ENCODE measurements at regions not wholly inside any gene's neighbourhood (a gene's known extent, or its start where the extent isn't known, plus 50 kb on each side); places are given as distances from the start of the nearest gene placed in this dataset.

- ChIA-PET CTCF (no interaction called here), POLR2A (ENCODE audit: low non-redundant PET) (no interaction called here)
- no peak overlapping the region for H3K27ac ChIP-seq (ENCODE audit: low read depth, low read length, poor library complexity, severe bottlenecking)
- no peaks in the 10 kb centered on the region for H3K9me3 ChIP-seq (ENCODE audit: low read depth, low read length, poor library complexity, severe bottlenecking)
- no peak for DNase-seq (ENCODE audit: low spot score)
- no peaks in the 10 kb centered on the region for H3K36me3 ChIP-seq (ENCODE audit: insufficient read depth, low read length, poor library complexity, severe bottlenecking)
- intact Hi-C loops (cut with micrococcal nuclease; ENCODE audit: unreplicated experiment), result no loop called here
- no peak overlapping the region for H3K4me3 ChIP-seq (ENCODE audit: low read depth, low read length, poor library complexity, severe bottlenecking)
- BruUV-seq (replicated peaks), result no TSS peak
- H3K27me3 ChIP-seq (replicated peaks; ENCODE audit: insufficient read depth, low read depth, low read length, poor library complexity), result no peaks in the 10 kb centered on the region
- no peak for TF ChIP-seq CTCF (conservative IDR thresholded peaks at IDR 0.05; ENCODE audit: low read depth, low read length)
- TF ChIP-seq EZH2 (IDR thresholded peaks at IDR 0.05; ENCODE audit: borderline replicate concordance, low read depth, low read length, poor library complexity, severe bottlenecking), result no peak
- no peaks in the 10 kb centered on the region for H3K4me1 ChIP-seq (ENCODE audit: insufficient read depth, low read length, poor library complexity, severe bottlenecking)
These were observed 991.4 kb upstream of the SLIT2 start for GRCh38 chr4:19260346-19260745.

GRCh38 chr4:19259920-19260319 lies 991.8 kb upstream of the SLIT2 start:
- intact Hi-C loops (cut with micrococcal nuclease; ENCODE audit: unreplicated experiment), result no loop called here
- H3K27ac ChIP-seq (ENCODE audit: low read depth, low read length, poor library complexity, severe bottlenecking), result no peak overlapping the region
- H3K4me1 ChIP-seq (ENCODE audit: insufficient read depth, low read length, poor library complexity, severe bottlenecking), result no peaks in the 10 kb centered on the region
- no peak for DNase-seq (ENCODE audit: low spot score)
- no peak overlapping the region for H3K4me3 ChIP-seq (ENCODE audit: low read depth, low read length, poor library complexity, severe bottlenecking)
- H3K27me3 ChIP-seq (replicated peaks; ENCODE audit: insufficient read depth, low read depth, low read length, poor library complexity), result no peaks in the 10 kb centered on the region
- H3K36me3 ChIP-seq (ENCODE audit: insufficient read depth, low read length, poor library complexity, severe bottlenecking), result no peaks in the 10 kb centered on the region
- no TSS peak for BruUV-seq (replicated peaks)
- no peaks in the 10 kb centered on the region for H3K9me3 ChIP-seq (ENCODE audit: low read depth, low read length, poor library complexity, severe bottlenecking)
- CTCF ChIA-PET, result no interaction called here
- POLR2A ChIA-PET (ENCODE audit: low non-redundant PET), result no interaction called here
- no peak for TF ChIP-seq EZH2 (IDR thresholded peaks at IDR 0.05; ENCODE audit: borderline replicate concordance, low read depth, low read length, poor library complexity, severe bottlenecking)

GRCh38 chr4:19256823-19257222 lies 994.9 kb upstream of the SLIT2 start:
- ChIA-PET POLR2A (ENCODE audit: low non-redundant PET) (no interaction called here), CTCF (no interaction called here)
- BruUV-seq (replicated peaks), result no TSS peak

More at GRCh38 chr4:19256823-19257222, 994.9 kb upstream of the SLIT2 start:
- intact Hi-C loops (cut with micrococcal nuclease; ENCODE audit: unreplicated experiment), result no loop called here
- H3K4me1 ChIP-seq (ENCODE audit: insufficient read depth, low read length, poor library complexity, severe bottlenecking), result no peaks in the 10 kb centered on the region
- TF ChIP-seq CTCF (conservative IDR thresholded peaks at IDR 0.05; ENCODE audit: low read depth, low read length), result no peak
- no peak for TF ChIP-seq EZH2 (IDR thresholded peaks at IDR 0.05; ENCODE audit: borderline replicate concordance, low read depth, low read length, poor library complexity, severe bottlenecking)
- no peak overlapping the region for H3K27ac ChIP-seq (ENCODE audit: low read depth, low read length, poor library complexity, severe bottlenecking)
- H3K27me3 ChIP-seq (replicated peaks; ENCODE audit: insufficient read depth, low read depth, low read length, poor library complexity), result no peaks in the 10 kb centered on the region
- no peaks in the 10 kb centered on the region for H3K36me3 ChIP-seq (ENCODE audit: insufficient read depth, low read length, poor library complexity, severe bottlenecking)
- H3K9me3 ChIP-seq (ENCODE audit: low read depth, low read length, poor library complexity, severe bottlenecking), result no peaks in the 10 kb centered on the region
- no peak for DNase-seq (ENCODE audit: low spot score)
- H3K4me3 ChIP-seq (ENCODE audit: low read depth, low read length, poor library complexity, severe bottlenecking), result no peak overlapping the region
